K562 (cell line): ENCODE measurements at regions not wholly inside any gene's neighbourhood (a gene's known extent, or its start where the extent isn't known, plus 50 kb on each side); places are given as distances from the start of the nearest gene placed in this dataset.

Experiments used
- ATAC-seq: fragments of 200-7000 bp; cut with Tn5 transposase; 3 replicates; pipeline ENCODE4 v1.9.1; 2020; ENCODE audit warnings: moderate library complexity
- BruUV-seq: library from RNA; stranded (reverse); fragments of 400-500 nt; replicated peaks from 2 replicates; lab custom pipeline; 2021; lab: Mats Ljungman, UMichigan
- CTCF ChIA-PET: fragments of 300-600 bp; formaldehyde crosslinking; extraction: SDS; loops from one replicate; lab custom pipeline; 2021; ENCODE audit warnings: low intra/inter-chr PET ratio; lab: Yijun Ruan, JAX
- POLR2A ChIA-PET: fragments of 300-600, 350-650 bp; sonication (Branson Sonifier 250); formaldehyde crosslinking; extraction: SDS; loops from one replicate; lab custom pipeline; 2021; ENCODE audit warnings: antibody characterized with exemption, inconsistent platforms; lab: Yijun Ruan, JAX
- DNase-seq, 4 experiments: peaks; one replicate each; pipeline versions ENCODE4 v3.0.0 to v3.0.0-alpha.2; 2011 to 2018; ENCODE audit warnings: low spot score in 3 of 4, mixed read lengths in 3 of 4; ENCODE audit errors: extremely low read depth in 1 of 4
- FAIRE-seq: peaks from 2 replicates; lab custom pipeline; 2011; peaks lifted over from hg19 to GRCh38; lab: Jason Lieb, UNC
- H2AFZ ChIP-seq: 2 replicates; pipeline ENCODE4 v1.6.0; 2011; ENCODE audit warnings: low read depth, low read length, control low read depth, inconsistent platforms
- H3K27ac ChIP-seq: fragments of 200-600 bp; 3 replicates; pipeline ENCODE4 v1.8.0; 2011; ENCODE audit warnings: low read depth, mild to moderate bottlenecking, control low read depth, inconsistent platforms, low read length, moderate library complexity, mixed read lengths; ENCODE audit errors: extremely low read depth
- H3K27me3 ChIP-seq, 2 experiments: fragments of 300-600 bp in 1 of 2; 2 replicates in 1 of 2; 3 replicates in 1 of 2; pipeline versions ENCODE4 v1.6.0 to v1.8.0; 2011; ENCODE audit warnings: inconsistent platforms in 2 of 2, low read length in 2 of 2, mild to moderate bottlenecking in 1 of 2, mixed read lengths in 1 of 2, moderate library complexity in 1 of 2; ENCODE audit not compliant: control insufficient read depth in 2 of 2, insufficient read depth in 2 of 2
- H3K36me3 ChIP-seq: fragments of 300-600 bp; 3 replicates; pipeline ENCODE4 v1.8.0; 2011; ENCODE audit warnings: mild to moderate bottlenecking, low read length, inconsistent platforms; ENCODE audit not compliant: control insufficient read depth, insufficient read depth
- H3K4me1 ChIP-seq, 2 experiments: fragments of 200-600 bp in 1 of 2; replicated peaks in 1 of 2; 2 replicates in 1 of 2; 3 replicates in 1 of 2; pipeline versions ENCODE4 v1.5.1 to v1.8.0; 2011; ENCODE audit warnings: inconsistent platforms in 2 of 2, low read length in 2 of 2, mild to moderate bottlenecking in 1 of 2, mixed read lengths in 1 of 2, moderate library complexity in 1 of 2; ENCODE audit not compliant: control insufficient read depth in 2 of 2, insufficient read depth in 2 of 2
- H3K4me2 ChIP-seq: 2 replicates; pipeline ENCODE4 v1.6.1; 2011; ENCODE audit warnings: low read length, control low read depth, inconsistent platforms, mixed read lengths; ENCODE audit not compliant: insufficient read depth
- H3K4me3 ChIP-seq: fragments of 200-600 bp; sonication (generic), shearing (Covaris generic); 2 replicates; pipeline ENCODE4 v1.5.1; 2016; ENCODE audit warnings: control low read depth, inconsistent platforms
- H3K79me2 ChIP-seq: fragments of 200-600 bp; 3 replicates; pipeline ENCODE4 v1.8.0; 2011; ENCODE audit warnings: low read length, inconsistent platforms; ENCODE audit not compliant: control insufficient read depth, insufficient read depth
- H3K9ac ChIP-seq, 2 experiments: 2 replicates each; pipeline versions ENCODE4 v1.6.0 to v1.6.1; 2011; ENCODE audit warnings: low read depth in 2 of 2, low read length in 2 of 2, control low read depth in 1 of 2, inconsistent platforms in 1 of 2, mild to moderate bottlenecking in 1 of 2, mixed read lengths in 1 of 2; ENCODE audit not compliant: insufficient read depth in 1 of 2
- H3K9me1 ChIP-seq: one replicate; pipeline ENCODE4 v1.6.0; 2011; ENCODE audit warnings: inconsistent platforms, mild to moderate bottlenecking, low read length, moderate library complexity; ENCODE audit not compliant: control insufficient read depth, insufficient read depth
- H3K9me3 ChIP-seq: replicated peaks from 2 replicates; pipeline ENCODE4 v1.5.1; 2011; ENCODE audit warnings: low read depth, low read length, inconsistent platforms; ENCODE audit not compliant: control insufficient read depth, insufficient read depth
- H4K20me1 ChIP-seq: replicated peaks from 2 replicates; pipeline ENCODE4 v1.6.1; 2011; ENCODE audit warnings: low read length, inconsistent platforms, mixed read lengths; ENCODE audit not compliant: control insufficient read depth, insufficient read depth
- BRD9 ChIP-seq: fragments of 450-650 bp; IDR thresholded peaks from 2 replicates; pipeline ENCODE4 v1.6.1; 2018; ENCODE audit warnings: low read depth; ENCODE audit not compliant: partially characterized antibody
- DNMT1 ChIP-seq: fragments of 450-650 bp; IDR thresholded peaks from 2 replicates; pipeline ENCODE4 v1.6.1; 2016; ENCODE audit warnings: antibody characterized with exemption, mild to moderate bottlenecking
- FOSL1 ChIP-seq: fragments of 200-800 bp; sonication (Bioruptor generic); conservative IDR thresholded peaks from 2 replicates; pipeline ENCODE4 v1.6.1; 2016; ENCODE audit warnings: missing genetic modification characterization, missing compliant biosample characterization
- MTA3 ChIP-seq: fragments of 450-650 bp; formaldehyde crosslinking; IDR thresholded peaks from 2 replicates; pipeline ENCODE4 v1.6.1; 2017; ENCODE audit warnings: mild to moderate bottlenecking, borderline replicate concordance
- SMAD1 ChIP-seq: fragments of 150-350 bp; IDR thresholded peaks from 2 replicates; pipeline ENCODE4 v1.6.1; 2014; ENCODE audit warnings: low read length, low read depth; ENCODE audit not compliant: partially characterized antibody
- ZNF586 ChIP-seq: fragments of 450-650 bp; formaldehyde crosslinking; conservative IDR thresholded peaks from 2 replicates; pipeline ENCODE4 v1.4.0; 2020; ENCODE audit warnings: mild to moderate bottlenecking, moderate library complexity
- WGBS: fragments of 100-300 bp; shearing (Covaris generic); methylation state at CpG from one replicate; pipeline ENCODE4 v1.1.6; 2016; ENCODE audit warnings: low coverage, mixed read lengths; ENCODE audit not compliant: insufficient coverage; ENCODE audit errors: missing lambda C conversion rate; 5-methylcytosine and 5-hydroxymethylcytosine counted together
- in situ Hi-C: fragments of 300-500 bp; cut with MboI; formaldehyde crosslinking; loops from 4 replicates; pipeline ENCODE4 v1.15.0; 2018; ENCODE audit warnings: inconsistent platforms, mixed read lengths
- intact Hi-C: fragments of 100-400 bp; cut with micrococcal nuclease; formaldehyde crosslinking; loops from 2 replicates; pipeline ENCODE4 v1.14.2; 2022

- TF ChIP-seq ZNF586 (CRISPR knock-in tag) (no peak), MTA3 (no peak), BRD9 (no peak), SMAD1 (no peak)
These were observed 95.7 kb downstream of the FOXL1 start (continued) for GRCh38 chr16:86673956-86674453.

- 0% methylated on average over 2 of the region's 4 CpGs for WGBS
- CTCF ChIA-PET = no interaction called here
- POLR2A ChIA-PET = interaction anchor here (0.8 kb wide), 1 partner anchor 1781 kb away, joined by 3 read pairs; no protein-coding TSS in a partner anchor
- H3K9me3 ChIP-seq = no peaks in the 10 kb centered on the region
- intact Hi-C loops (no loop called here), in situ Hi-C loops (no loop called here)
- no peak overlapping the region for H3K9ac ChIP-seq
- no peak overlapping the region for H3K4me3 ChIP-seq
- H3K79me2 ChIP-seq = no peaks in the 10 kb centered on the region
- H4K20me1 ChIP-seq = no peaks in the 10 kb centered on the region; the same call in 1 of the 2 replicates
- H2AFZ ChIP-seq = no peak overlapping the region
- H3K4me2 ChIP-seq = no peak overlapping the region
- no peaks in the 10 kb centered on the region for H3K36me3 ChIP-seq
- DNase-seq = no peak
- H3K27ac ChIP-seq = no peak overlapping the region
- no peak for FAIRE-seq
- ATAC-seq = no peak
- BruUV-seq = no TSS peak
- H3K27me3 ChIP-seq = peaks cover 3 to 42% of the 10 kb centered on the region in 2 experiments; a peak in 3 of 5 replicates
- H3K9me1 ChIP-seq = no peaks in the 10 kb centered on the region
- TF ChIP-seq FOSL1 (tag) = peak; percentile 45; the same call in 1 of the 2 replicates
- no peak for TF ChIP-seq DNMT1
- H3K4me1 ChIP-seq = peaks cover 0 to 2% of the 10 kb centered on the region in 2 experiments; a peak in 1 of 5 replicates
These were observed 97.9 kb downstream of the FOXL1 start for GRCh38 chr16:86676254-86676670.
